ENCODE measurements at regions not wholly inside any gene's neighbourhood (a gene's known extent, or its start where the extent isn't known, plus 50 kb on each side); places are given as distances from the start of the nearest gene placed in this dataset.

- DNase-seq = no peak
- in situ Hi-C loops (cut with MboI; ENCODE audit: low pct_ligation_motif_present in 1 of 4, low pct_unique_long_range_greater_than_20kb in 1 of 4, low sequenced_read_pairs in 3 of 4) = no loop called here
- no peak overlapping the region for H3K27ac ChIP-seq
- H3K36me3 ChIP-seq = no peaks in the 10 kb centered on the region
- TF ChIP-seq EP300 (IDR thresholded peaks at IDR 0.05; ENCODE audit: low read depth) (no peak), CTCF (IDR thresholded peaks at IDR 0.05) (no peak), POLR2A (IDR thresholded peaks at IDR 0.05) (no peak), POLR2AphosphoS5 (IDR thresholded peaks at IDR 0.05) (no peak)
- 47% methylated on average over 1 of the region's 1 CpG; no CpG with 5 or more reads in 1 of the 2 donors for WGBS, 2 donors (ENCODE audit: low coverage in 1 of 2)
- H3K4me1 ChIP-seq = no peaks in the 10 kb centered on the region
- H3K4me3 ChIP-seq = no peak overlapping the region
- intact Hi-C loops (cut with DNase I; ENCODE audit: low total_unique reads) = no loop called here
- no peaks in the 10 kb centered on the region for H3K9me3 ChIP-seq
- H3K27me3 ChIP-seq = no peaks in the 10 kb centered on the region
These were observed 352.5 kb upstream of the GULP1 start for GRCh38 chr2:187939180-187939579.

DNA sequence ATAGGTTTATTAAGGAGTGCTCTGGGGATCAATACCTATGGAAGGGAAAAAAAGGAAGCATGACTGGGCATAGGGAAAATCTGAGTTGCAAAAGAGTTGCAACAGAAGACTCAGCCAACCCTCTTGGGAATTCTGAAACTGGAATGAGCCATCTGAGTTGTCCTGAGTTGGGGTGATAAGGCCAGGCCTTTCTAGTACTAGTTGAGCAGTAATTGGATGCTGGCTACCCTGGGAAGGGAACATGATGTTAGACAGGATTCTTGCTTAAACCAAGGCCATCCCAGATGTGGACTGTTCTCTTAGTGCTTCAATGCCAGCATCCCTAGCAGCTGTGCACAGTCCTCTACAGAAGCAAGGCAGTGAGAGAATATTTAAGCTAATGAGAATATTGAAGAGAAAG, 348.8 kb upstream of the GULP1 start:
- H3K27ac ChIP-seq = no peak overlapping the region
- H3K9me3 ChIP-seq = no peaks in the 10 kb centered on the region
- H3K27me3 ChIP-seq = no peaks in the 10 kb centered on the region
- DNase-seq = no peak
- in situ Hi-C loops (cut with MboI; ENCODE audit: low pct_ligation_motif_present in 1 of 4, low pct_unique_long_range_greater_than_20kb in 1 of 4, low sequenced_read_pairs in 3 of 4) = no loop called here
- TF ChIP-seq EP300 (IDR thresholded peaks at IDR 0.05; ENCODE audit: low read depth) = no peak
- TF ChIP-seq POLR2AphosphoS5 (IDR thresholded peaks at IDR 0.05) = no peak
- no peak for TF ChIP-seq POLR2A (IDR thresholded peaks at IDR 0.05)
- TF ChIP-seq CTCF (IDR thresholded peaks at IDR 0.05) = no peak
- no peaks in the 10 kb centered on the region for H3K36me3 ChIP-seq
- no peaks in the 10 kb centered on the region for H3K4me1 ChIP-seq
- intact Hi-C loops (cut with DNase I; ENCODE audit: low total_unique reads) = no loop called here
- no peak overlapping the region for H3K4me3 ChIP-seq

DNA sequence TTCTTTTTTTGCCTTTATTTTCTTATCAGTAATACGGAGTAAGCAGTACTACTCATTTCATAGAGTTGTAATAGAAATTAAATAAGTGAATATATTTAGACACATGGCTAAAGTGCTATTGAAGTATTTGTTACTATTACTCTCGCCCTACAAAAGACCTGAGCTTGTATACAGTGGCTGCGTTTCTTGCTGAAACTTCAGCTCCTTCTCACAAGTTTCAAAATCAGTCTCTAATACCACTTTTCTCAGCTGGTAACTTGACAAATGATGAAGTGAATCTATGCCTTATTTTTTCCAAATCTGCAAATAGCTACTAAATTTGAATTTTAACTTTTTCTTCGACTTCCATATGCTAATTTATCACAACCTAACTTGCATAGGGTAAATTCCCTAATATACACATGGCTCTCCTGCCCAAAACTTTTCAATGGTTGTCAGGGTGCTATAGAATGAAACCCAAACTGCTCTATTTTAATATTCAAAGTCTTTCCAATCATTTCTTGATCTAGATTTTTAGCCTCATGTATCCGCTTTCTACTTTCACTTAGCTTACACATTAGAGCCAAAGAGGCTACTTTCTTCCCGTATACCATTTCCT, 347.8 kb upstream of the GULP1 start:
- Histone ChIP-seq H3K9me3 (no peaks in the 10 kb centered on the region), H3K4me3 (no peak overlapping the region), H3K27me3 (no peaks in the 10 kb centered on the region), H3K4me1 (no peaks in the 10 kb centered on the region), H3K27ac (no peak overlapping the region), H3K36me3 (no peaks in the 10 kb centered on the region)
- in situ Hi-C loops (cut with MboI; ENCODE audit: low pct_ligation_motif_present in 1 of 4, low pct_unique_long_range_greater_than_20kb in 1 of 4, low sequenced_read_pairs in 3 of 4) (no loop called here), intact Hi-C loops (cut with DNase I; ENCODE audit: low total_unique reads) (no loop called here)
- 80 to 92% methylated on average over 6 of the region's 6 CpGs for WGBS, 2 donors (ENCODE audit: low coverage in 1 of 2)
- no peak for TF ChIP-seq POLR2AphosphoS5 (IDR thresholded peaks at IDR 0.05)
- no peak for TF ChIP-seq CTCF (IDR thresholded peaks at IDR 0.05)
- TF ChIP-seq POLR2A (IDR thresholded peaks at IDR 0.05) = no peak
- no peak for DNase-seq

- no peak overlapping the region for H3K4me3 ChIP-seq
- no peaks in the 10 kb centered on the region for H3K4me1 ChIP-seq
- no peaks in the 10 kb centered on the region for H3K9me3 ChIP-seq
- 81 to 83% methylated on average over 1 to 3 of the region's 3 CpGs for WGBS, 2 donors (ENCODE audit: low coverage in 1 of 2)
- intact Hi-C loops (cut with DNase I; ENCODE audit: low total_unique reads) (no loop called here), in situ Hi-C loops (cut with MboI; ENCODE audit: low pct_ligation_motif_present in 1 of 4, low pct_unique_long_range_greater_than_20kb in 1 of 4, low sequenced_read_pairs in 3 of 4) (no loop called here)
- H3K27me3 ChIP-seq = no peaks in the 10 kb centered on the region
- no peak overlapping the region for H3K27ac ChIP-seq
- no peaks in the 10 kb centered on the region for H3K36me3 ChIP-seq
- TF ChIP-seq CTCF (IDR thresholded peaks at IDR 0.05) (no peak), POLR2AphosphoS5 (IDR thresholded peaks at IDR 0.05) (no peak), POLR2A (IDR thresholded peaks at IDR 0.05) (no peak)
- no peak for DNase-seq
These were observed 341.8 kb upstream of the GULP1 start for GRCh38 chr2:187949859-187950258.
